ENCODE measurements at regions not wholly inside any gene's neighbourhood (a gene's known extent, or its start where the extent isn't known, plus 50 kb on each side); places are given as distances from the start of the nearest gene placed in this dataset.

- BruUV-seq (replicated peaks) = no TSS peak
- FAIRE-seq = no peak
- DNase-seq (ENCODE audit: low read depth, low spot score) = no peak
- H3K4me2 ChIP-seq (ENCODE audit: insufficient read depth, low read length) = no peak overlapping the region
- H3K79me2 ChIP-seq (ENCODE audit: control insufficient read depth, insufficient read depth, low read length) = no peaks in the 10 kb centered on the region
- dilution Hi-C loops (cut with MboI; ENCODE audit: extremely low pct_ligation_motif_present, low sequenced_read_pairs) (no loop called here), intact Hi-C loops (cut with micrococcal nuclease) (no loop called here)
- no peaks in the 10 kb centered on the region for H3K36me3 ChIP-seq (ENCODE audit: control insufficient read depth in 2 of 2, extremely low read depth in 1 of 2, insufficient read depth in 2 of 2, low read length in 2 of 2)
- H3K27me3 ChIP-seq (ENCODE audit: control insufficient read depth in 2 of 2, insufficient read depth in 2 of 2, low read length in 2 of 2) = no peaks in the 10 kb centered on the region
- no peak overlapping the region for H2AFZ ChIP-seq (ENCODE audit: low read depth, low read length)
- H3K27ac ChIP-seq (ENCODE audit: insufficient read depth, low read depth, low read length) = no peak overlapping the region
- H3K9me1 ChIP-seq (replicated peaks; ENCODE audit: control insufficient read depth, extremely low read depth, insufficient read depth, low read length) = no peaks in the 10 kb centered on the region
- H4K20me1 ChIP-seq (replicated peaks; ENCODE audit: control insufficient read depth, extremely low read depth, insufficient read depth, low read length) = no peaks in the 10 kb centered on the region
- TF ChIP-seq POLR2A (IDR thresholded peaks at IDR 0.05; ENCODE audit: low read depth, low read length) (no peak), POLR2AphosphoS5 (IDR thresholded peaks at IDR 0.05; ENCODE audit: insufficient read depth, low read depth, low read length) (no peak), EZH2 (IDR thresholded peaks at IDR 0.05; ENCODE audit: borderline replicate concordance, low read depth, low read length, severe bottlenecking) (no peak), JUN (IDR thresholded peaks at IDR 0.05; ENCODE audit: borderline replicate concordance, insufficient read depth, insufficient read length, low read depth) (no peak), GATA2 (IDR thresholded peaks at IDR 0.05; ENCODE audit: insufficient read depth, insufficient read length, low read depth, low read length) (no peak), FOS (IDR thresholded peaks at IDR 0.05; ENCODE audit: borderline replicate concordance, insufficient read depth, low read length) (no peak), MYC (IDR thresholded peaks at IDR 0.05; ENCODE audit: low read depth, low read length) (no peak)
- TF ChIP-seq, protein P1, sequence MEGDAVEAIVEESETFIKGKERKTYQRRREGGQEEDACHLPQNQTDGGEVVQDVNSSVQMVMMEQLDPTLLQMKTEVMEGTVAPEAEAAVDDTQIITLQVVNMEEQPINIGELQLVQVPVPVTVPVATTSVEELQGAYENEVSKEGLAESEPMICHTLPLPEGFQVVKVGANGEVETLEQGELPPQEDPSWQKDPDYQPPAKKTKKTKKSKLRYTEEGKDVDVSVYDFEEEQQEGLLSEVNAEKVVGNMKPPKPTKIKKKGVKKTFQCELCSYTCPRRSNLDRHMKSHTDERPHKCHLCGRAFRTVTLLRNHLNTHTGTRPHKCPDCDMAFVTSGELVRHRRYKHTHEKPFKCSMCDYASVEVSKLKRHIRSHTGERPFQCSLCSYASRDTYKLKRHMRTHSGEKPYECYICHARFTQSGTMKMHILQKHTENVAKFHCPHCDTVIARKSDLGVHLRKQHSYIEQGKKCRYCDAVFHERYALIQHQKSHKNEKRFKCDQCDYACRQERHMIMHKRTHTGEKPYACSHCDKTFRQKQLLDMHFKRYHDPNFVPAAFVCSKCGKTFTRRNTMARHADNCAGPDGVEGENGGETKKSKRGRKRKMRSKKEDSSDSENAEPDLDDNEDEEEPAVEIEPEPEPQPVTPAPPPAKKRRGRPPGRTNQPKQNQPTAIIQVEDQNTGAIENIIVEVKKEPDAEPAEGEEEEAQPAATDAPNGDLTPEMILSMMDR (IDR thresholded peaks at IDR 0.05; ENCODE audit: extremely low read depth in 1 of 2, insufficient read depth in 1 of 2, low read depth in 1 of 2, low read length in 2 of 2) = no peak
- TF ChIP-seq, protein P2, sequence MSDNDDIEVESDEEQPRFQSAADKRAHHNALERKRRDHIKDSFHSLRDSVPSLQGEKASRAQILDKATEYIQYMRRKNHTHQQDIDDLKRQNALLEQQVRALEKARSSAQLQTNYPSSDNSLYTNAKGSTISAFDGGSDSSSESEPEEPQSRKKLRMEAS (IDR thresholded peaks at IDR 0.05; ENCODE audit: insufficient read depth, insufficient read length) = no peak
- H3K4me3 ChIP-seq (replicated peaks in 1 of 3; ENCODE audit: insufficient read depth in 1 of 3, low read depth in 1 of 3, low read length in 3 of 3) = no peak overlapping the region
- peaks cover 40% of the 10 kb centered on the region for H3K4me1 ChIP-seq (ENCODE audit: control insufficient read depth, extremely low read depth, insufficient read depth, low read length)
- ChIA-PET POLR2A (no interaction called here), CTCF (no interaction called here)
- no peak overlapping the region for H3K9ac ChIP-seq (replicated peaks; ENCODE audit: extremely low read depth, insufficient read depth, low read length)
- H3K9me3 ChIP-seq (replicated peaks; ENCODE audit: control insufficient read depth, insufficient read depth, low read length) = no peaks in the 10 kb centered on the region
Measured at GRCh38 chr22:19574247-19574646, 50.0 kb upstream of the CLDN5 start.
